Body of pancreas (tissue), 4 donors: ENCODE measurements at regions not wholly inside any gene's neighbourhood (a gene's known extent, or its start where the extent isn't known, plus 50 kb on each side); places are given as distances from the start of the nearest gene placed in this dataset.
"Not testable (repeated sequence)": the region's sequence is repeated elsewhere in the genome, so short reads cannot be mapped to it uniquely, and the experiment has no call there.

Experiments used
- ATAC-seq: fragments of 150-250 bp; one replicate; pipeline ENCODE4 v1.9.1; 2016
- DNase-seq, 4 donors: peaks; one replicate each; pipeline ENCODE4 v3.0.0-alpha.2; 2019
- H3K27ac ChIP-seq, 4 donors: fragments of 200-600 bp; sonication (generic); 1 replicate in 3 of 4; 2 replicates in 1 of 4; pipeline versions ENCODE4 v1.5.1 to v1.6.1; 2016 to 2019; ENCODE audit warnings: mild to moderate bottlenecking in 1 of 4, mixed read lengths in 1 of 4, moderate library complexity in 1 of 4
- H3K27me3 ChIP-seq, 2 donors: fragments of 200-600 bp; sonication (generic); one replicate each; pipeline ENCODE4 v1.6.0; 2016; ENCODE audit warnings: mild to moderate bottlenecking in 1 of 2
- H3K36me3 ChIP-seq, 2 donors: fragments of 200-600 bp; sonication (generic); replicated peaks in 1 of 2; 2 replicates each; pipeline ENCODE4 v1.5.1; 2016; ENCODE audit warnings: low read depth in 2 of 2; ENCODE audit not compliant: insufficient read depth in 1 of 2
- H3K4me1 ChIP-seq: fragments of 200-600 bp; sonication (generic); one replicate; pipeline ENCODE4 v1.6.0; 2016
- H3K4me3 ChIP-seq, 2 donors: fragments of 200-600 bp; sonication (generic); 1 replicate in 1 of 2; 2 replicates in 1 of 2; pipeline ENCODE4 v1.5.1; 2016 to 2019
- H3K9me3 ChIP-seq, 3 donors: fragments of 200-600 bp; sonication (generic); 1 replicate in 2 of 3; 2 replicates in 1 of 3; pipeline ENCODE4 v1.5.1; 2016
- CTCF ChIP-seq, 7 experiments: fragments of 450-650 bp in 4 of 7; fragments of 200-600 bp in 3 of 7; sonication (generic) in 3 of 7; IDR thresholded peaks; one replicate each; pipeline ENCODE4 v1.5.1; 2016 to 2019; ENCODE audit warnings: antibody characterized with exemption in 7 of 7
- POLR2A ChIP-seq, 3 donors: fragments of 450-650 bp; IDR thresholded peaks; one replicate each; pipeline ENCODE4 v1.6.1; 2016; ENCODE audit warnings: antibody characterized with exemption in 3 of 3, mild to moderate bottlenecking in 2 of 3
- WGBS, 2 donors: methylation state at CpG; one replicate each; pipeline ENCODE4 v1.1.5; 2017; 5-methylcytosine and 5-hydroxymethylcytosine counted together
- intact Hi-C: fragments of 100-400 bp; cut with DNase I; formaldehyde crosslinking; loops from one replicate; pipeline ENCODE4 v1.15.1; 2023

GRCh38 chr2:75375646-75376582, 176.6 kb upstream of the TACR1 start:
- no peak for TF ChIP-seq POLR2A (IDR thresholded peaks at IDR 0.05)
- no peak for TF ChIP-seq CTCF (IDR thresholded peaks at IDR 0.05)
- H3K4me1 ChIP-seq = no peaks in the 10 kb centered on the region
- no peak overlapping the region for H3K4me3 ChIP-seq
- peaks cover 0 to 3% (median 0%) of the 10 kb centered on the region in 3 donors for H3K9me3 ChIP-seq
- H3K36me3 ChIP-seq = no peaks in the 10 kb centered on the region
- no peaks in the 10 kb centered on the region for H3K27me3 ChIP-seq
- ATAC-seq = no peak
- no peak for DNase-seq
- no peak overlapping the region for H3K27ac ChIP-seq
- intact Hi-C loops = no loop called here
- 74 to 82% methylated on average over 3 of the region's 3 CpGs for WGBS, 2 donors

- H3K9me3 ChIP-seq, H3K4me1 ChIP-seq, H3K36me3 ChIP-seq, H3K4me3 ChIP-seq, DNase-seq, intact Hi-C loops, H3K27me3 ChIP-seq, H3K27ac ChIP-seq, ATAC-seq: not testable (repeated sequence)
- WGBS, 2 donors = 45 to 61% methylated on average over 6 of the region's 6 CpGs
Observed at GRCh38 chr2:75374414-75374957, 175.2 kb upstream of the TACR1 start.

GRCh38 chr2:75367401-75367800, 168.1 kb upstream of the TACR1 start:
- Histone ChIP-seq H3K27me3 (no peaks in the 10 kb centered on the region), H3K36me3 (no peaks in the 10 kb centered on the region), H3K9me3 (peaks cover 0 to 4% (median 0%) of the 10 kb centered on the region in 3 donors), H3K4me1 (no peaks in the 10 kb centered on the region), H3K4me3 (no peak overlapping the region), H3K27ac (no peak overlapping the region)
- no peak for TF ChIP-seq CTCF (IDR thresholded peaks at IDR 0.05)
- no peak for TF ChIP-seq POLR2A (IDR thresholded peaks at IDR 0.05)
- DNase-seq (no peak), ATAC-seq (no peak)
- WGBS, 2 donors = 52 to 76% methylated on average over 1 of the region's 1 CpG
- intact Hi-C loops = no loop called here

- no peaks in the 10 kb centered on the region for H3K36me3 ChIP-seq
- no peaks in the 10 kb centered on the region for H3K27me3 ChIP-seq
- no peak overlapping the region for H3K27ac ChIP-seq
- TF ChIP-seq POLR2A (IDR thresholded peaks at IDR 0.05) = no peak
- TF ChIP-seq CTCF (IDR thresholded peaks at IDR 0.05) = no peak
- ATAC-seq (no peak), DNase-seq (no peak)
- no peak overlapping the region for H3K4me3 ChIP-seq
- no peaks in the 10 kb centered on the region for H3K9me3 ChIP-seq
- intact Hi-C loops = no loop called here
- H3K4me1 ChIP-seq = no peaks in the 10 kb centered on the region
Observed at GRCh38 chr2:75361486-75361885, 162.2 kb upstream of the TACR1 start.

GRCh38 chr2:75360945-75361344, 161.6 kb upstream of the TACR1 start:
- 61 to 82% methylated on average over 1 of the region's 1 CpG for WGBS, 2 donors
- no peak for ATAC-seq

More at GRCh38 chr2:75360945-75361344, 161.6 kb upstream of the TACR1 start:
- Histone ChIP-seq H3K4me1 (no peaks in the 10 kb centered on the region), H3K36me3 (no peaks in the 10 kb centered on the region), H3K9me3 (no peaks in the 10 kb centered on the region), H3K27ac (no peak overlapping the region), H3K4me3 (no peak overlapping the region), H3K27me3 (no peaks in the 10 kb centered on the region)
- TF ChIP-seq CTCF (IDR thresholded peaks at IDR 0.05) (no peak), POLR2A (IDR thresholded peaks at IDR 0.05) (no peak)
- intact Hi-C loops = no loop called here
- no peak for DNase-seq
